CD4-positive, alpha-beta memory T cell (primary cell): ENCODE measurements at regions not wholly inside any gene's neighbourhood (a gene's known extent, or its start where the extent isn't known, plus 50 kb on each side); places are given as distances from the start of the nearest gene placed in this dataset.

Source experiments
- CTCF ChIA-PET: fragments of 350-600 bp; sonication (Branson Sonifier 250); formaldehyde crosslinking; loops from one replicate; lab custom pipeline; 2021; ENCODE audit warnings: inconsistent platforms; ENCODE audit not compliant: partially characterized antibody; lab: Charles Lee
- POLR2A ChIA-PET: fragments of 350-600 bp; sonication (Branson Sonifier 250); formaldehyde crosslinking; loops from one replicate; lab custom pipeline; 2021; ENCODE audit not compliant: partially characterized antibody; lab: Charles Lee
- DNase-seq, 5 donors: peaks; one replicate each; pipeline versions ENCODE4 v3.0.0 to v3.0.0-alpha.2; 2020 to 2022; ENCODE audit warnings: mixed read lengths in 1 of 5
- H3K27ac ChIP-seq: one replicate; pipeline ENCODE4 v1.7.0; 2013; ENCODE audit warnings: low read depth, low read length
- H3K27me3 ChIP-seq: 2 replicates; pipeline ENCODE4 v1.7.0; 2013; ENCODE audit warnings: mild to moderate bottlenecking, low read length, moderate library complexity; ENCODE audit not compliant: insufficient read depth
- H3K36me3 ChIP-seq: 2 replicates; pipeline ENCODE4 v1.7.0; 2013; ENCODE audit warnings: mild to moderate bottlenecking, low read length, moderate library complexity; ENCODE audit not compliant: insufficient read depth
- H3K4me1 ChIP-seq: 2 replicates; pipeline ENCODE4 v1.7.0; 2013; ENCODE audit warnings: mild to moderate bottlenecking, low read length, moderate library complexity; ENCODE audit not compliant: insufficient read depth
- H3K4me3 ChIP-seq, 2 donors: one replicate each; pipeline ENCODE4 v1.7.0; 2013; ENCODE audit warnings: low read length in 2 of 2, mild to moderate bottlenecking in 1 of 2
- H3K9me3 ChIP-seq, 2 donors: one replicate each; pipeline ENCODE4 v1.7.0; 2013; ENCODE audit warnings: low read length in 2 of 2, control low read depth in 1 of 2; ENCODE audit not compliant: control insufficient read depth in 1 of 2
- H3K27ac Mint-ChIP-seq, 7 donors: one replicate each; pipeline ENCODE4 v1.8.0; 2020 to 2021; ENCODE audit warnings: mixed read lengths in 7 of 7, mild to moderate bottlenecking in 6 of 7, inconsistent platforms in 3 of 7, moderate library complexity in 3 of 7
- H3K27me3 Mint-ChIP-seq, 2 donors: one replicate each; pipeline ENCODE4 v1.8.0; 2020 to 2021; ENCODE audit warnings: mixed read lengths in 2 of 2
- H3K36me3 Mint-ChIP-seq, 2 donors: one replicate each; pipeline ENCODE4 v1.8.0; 2020 to 2021; ENCODE audit warnings: mixed read lengths in 2 of 2, inconsistent platforms in 1 of 2, mild to moderate bottlenecking in 1 of 2
- H3K4me1 Mint-ChIP-seq, 4 donors: one replicate each; pipeline ENCODE4 v1.8.0; 2020 to 2021; ENCODE audit warnings: mixed read lengths in 4 of 4, mild to moderate bottlenecking in 1 of 4
- H3K4me3 Mint-ChIP-seq, 8 donors: one replicate each; pipeline ENCODE4 v1.8.0; 2020 to 2021; ENCODE audit warnings: mixed read lengths in 8 of 8, mild to moderate bottlenecking in 7 of 8, moderate library complexity in 6 of 8, inconsistent platforms in 3 of 8
- H3K9me3 Mint-ChIP-seq, 8 donors: one replicate each; pipeline ENCODE4 v1.8.0; 2020 to 2021; ENCODE audit warnings: mixed read lengths in 8 of 8, mild to moderate bottlenecking in 5 of 8, inconsistent platforms in 3 of 8, moderate library complexity in 1 of 8
- intact Hi-C: fragments of 100-400 bp; cut with micrococcal nuclease; formaldehyde crosslinking; loops from one replicate; pipeline ENCODE4 v1.15.1; 2023

DNA sequence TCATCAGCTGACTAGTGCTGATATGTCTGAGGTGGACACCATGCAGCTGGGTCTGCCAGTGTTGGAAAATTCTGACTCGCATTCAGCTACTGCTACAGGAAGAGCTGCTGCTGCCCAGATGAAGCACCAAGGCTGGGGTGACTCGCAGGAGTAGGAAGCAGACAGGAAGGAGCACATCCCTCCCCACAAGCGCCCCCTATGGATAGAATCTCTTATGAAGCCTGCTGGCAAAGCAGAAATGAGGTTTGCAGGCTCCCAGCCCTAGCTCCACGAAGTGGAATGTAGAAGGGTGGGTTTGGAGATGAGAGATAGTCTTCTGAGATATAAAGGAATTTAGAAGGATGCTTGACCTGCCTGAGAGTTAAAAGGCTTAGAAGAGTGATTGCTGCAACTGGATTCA lies 443.0 kb downstream of the ACTL7B start:
- no peak for DNase-seq
- no peak overlapping the region for H3K27ac ChIP-seq
- no peaks in the 10 kb centered on the region for H3K9me3 ChIP-seq
- POLR2A ChIA-PET: no interaction called here
- Mint-ChIP-seq H3K4me3 (no peak overlapping the region), H3K36me3 (no peaks in the 10 kb centered on the region), H3K4me1 (no peaks in the 10 kb centered on the region), H3K27me3 (no peaks in the 10 kb centered on the region), H3K9me3 (peaks cover 0 to 8% (median 3%) of the 10 kb centered on the region in 8 donors), H3K27ac (no peak overlapping the region)
- no peaks in the 10 kb centered on the region for H3K27me3 ChIP-seq
- no peaks in the 10 kb centered on the region for H3K4me1 ChIP-seq
- no peaks in the 10 kb centered on the region for H3K36me3 ChIP-seq
- CTCF ChIA-PET: no interaction called here
- no peak overlapping the region for H3K4me3 ChIP-seq
- intact Hi-C loops: no loop called here

GRCh38 chr9:108411632-108412031 lies 444.2 kb downstream of the ACTL7B start:
- Mint-ChIP-seq H3K9me3 (peaks cover 0 to 5% (median 0%) of the 10 kb centered on the region in 8 donors), H3K36me3 (no peaks in the 10 kb centered on the region), H3K4me3 (no peak overlapping the region), H3K27me3 (no peaks in the 10 kb centered on the region), H3K4me1 (no peaks in the 10 kb centered on the region), H3K27ac (no peak overlapping the region)
- POLR2A ChIA-PET: no interaction called here
- intact Hi-C loops: no loop called here
- no peaks in the 10 kb centered on the region for H3K9me3 ChIP-seq
- no peak overlapping the region for H3K27ac ChIP-seq
- DNase-seq: no peak
- CTCF ChIA-PET: no interaction called here
- H3K4me3 ChIP-seq: no peak overlapping the region
- H3K4me1 ChIP-seq: no peaks in the 10 kb centered on the region
- no peaks in the 10 kb centered on the region for H3K36me3 ChIP-seq
- H3K27me3 ChIP-seq: no peaks in the 10 kb centered on the region

- Mint-ChIP-seq H3K27me3 (no peaks in the 10 kb centered on the region), H3K4me1 (no peaks in the 10 kb centered on the region), H3K4me3 (no peak overlapping the region), H3K9me3 (peaks cover 0 to 5% (median 0%) of the 10 kb centered on the region in 8 donors), H3K27ac (no peak overlapping the region), H3K36me3 (no peaks in the 10 kb centered on the region)
- no peak overlapping the region for H3K27ac ChIP-seq
- H3K9me3 ChIP-seq: no peaks in the 10 kb centered on the region
- no peaks in the 10 kb centered on the region for H3K36me3 ChIP-seq
- no peaks in the 10 kb centered on the region for H3K4me1 ChIP-seq
- POLR2A ChIA-PET: no interaction called here
- no peak for DNase-seq
- intact Hi-C loops: no loop called here
- H3K4me3 ChIP-seq: no peak overlapping the region
- H3K27me3 ChIP-seq: no peaks in the 10 kb centered on the region
- CTCF ChIA-PET: no interaction called here
Measured at GRCh38 chr9:108410161-108410560, 445.6 kb downstream of the ACTL7B start.

- Histone ChIP-seq H3K4me1 (no peaks in the 10 kb centered on the region), H3K36me3 (no peaks in the 10 kb centered on the region), H3K27me3 (no peaks in the 10 kb centered on the region), H3K27ac (no peak overlapping the region), H3K9me3 (no peaks in the 10 kb centered on the region), H3K4me3 (no peak overlapping the region)
- no peak overlapping the region for H3K27ac Mint-ChIP-seq
- H3K4me1 Mint-ChIP-seq: no peaks in the 10 kb centered on the region
- DNase-seq: no peak
- H3K9me3 Mint-ChIP-seq: peaks cover 0 to 3% (median under 1%) of the 10 kb centered on the region in 8 donors
- H3K27me3 Mint-ChIP-seq: peaks cover 0 to 2% of the 10 kb centered on the region in 2 donors
- H3K4me3 Mint-ChIP-seq: no peak overlapping the region
- intact Hi-C loops: no loop called here
- no peaks in the 10 kb centered on the region for H3K36me3 Mint-ChIP-seq
- ChIA-PET POLR2A (no interaction called here), CTCF (no interaction called here)
Measured at GRCh38 chr9:108400297-108400696, 455.5 kb downstream of the ACTL7B start.

DNA sequence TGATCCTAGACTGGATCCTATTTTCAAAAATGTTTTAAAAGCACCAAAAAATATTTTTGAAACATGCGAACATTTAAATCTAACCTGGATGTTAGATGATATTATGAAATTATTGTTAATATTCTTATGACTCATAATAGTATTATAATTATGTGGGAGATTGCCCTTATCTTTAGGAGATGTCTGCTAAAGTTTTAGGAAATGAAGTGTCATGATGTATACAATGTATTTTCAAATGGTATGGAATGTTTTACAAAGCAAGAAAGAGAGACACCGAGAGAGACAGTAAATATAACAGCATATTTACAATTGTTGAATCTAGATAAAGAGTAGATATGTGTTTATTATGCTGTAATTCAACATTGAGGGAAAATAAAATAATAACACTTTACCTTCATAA lies 455.9 kb downstream of the ACTL7B start:
- ChIA-PET CTCF (no interaction called here), POLR2A (no interaction called here)
- no peak overlapping the region for H3K4me3 Mint-ChIP-seq
- no peaks in the 10 kb centered on the region for H3K36me3 Mint-ChIP-seq
- intact Hi-C loops: no loop called here
- H3K27ac Mint-ChIP-seq: no peak overlapping the region
- Histone ChIP-seq H3K27me3 (no peaks in the 10 kb centered on the region), H3K36me3 (no peaks in the 10 kb centered on the region), H3K9me3 (no peaks in the 10 kb centered on the region), H3K4me3 (no peak overlapping the region), H3K4me1 (no peaks in the 10 kb centered on the region), H3K27ac (no peak overlapping the region)
- H3K9me3 Mint-ChIP-seq: peaks cover 0 to 2% (median under 1%) of the 10 kb centered on the region in 8 donors
- H3K4me1 Mint-ChIP-seq: no peaks in the 10 kb centered on the region
- no peak for DNase-seq
- H3K27me3 Mint-ChIP-seq: peaks cover 0 to 2% of the 10 kb centered on the region in 2 donors

DNA sequence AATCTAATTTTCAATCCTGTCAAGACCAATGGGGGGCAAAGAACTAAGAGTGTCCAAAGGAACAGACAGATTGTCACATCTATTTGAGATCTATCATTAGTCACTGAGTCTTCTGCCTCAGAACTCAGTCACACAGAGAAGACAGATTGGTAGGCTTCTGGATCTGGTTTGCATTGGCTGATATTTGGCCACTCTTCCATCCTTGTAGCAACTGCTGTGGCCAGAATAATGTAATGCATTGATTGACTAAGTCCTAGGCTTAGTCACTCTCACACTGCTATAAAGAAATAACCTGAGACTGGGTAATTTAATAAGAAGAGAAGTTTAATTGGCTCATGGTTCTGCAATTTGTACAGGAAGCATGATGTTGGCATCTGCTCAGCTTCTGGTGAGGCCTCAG lies 458.5 kb downstream of the ACTL7B start:
- Histone ChIP-seq H3K4me1 (no peaks in the 10 kb centered on the region), H3K4me3 (no peak overlapping the region), H3K27ac (no peak overlapping the region), H3K9me3 (no peaks in the 10 kb centered on the region), H3K27me3 (no peaks in the 10 kb centered on the region), H3K36me3 (no peaks in the 10 kb centered on the region)
- intact Hi-C loops: no loop called here
- H3K27ac Mint-ChIP-seq: no peak overlapping the region
- H3K4me1 Mint-ChIP-seq: no peaks in the 10 kb centered on the region
- H3K27me3 Mint-ChIP-seq: no peaks in the 10 kb centered on the region
- CTCF ChIA-PET: no interaction called here
- no peaks in the 10 kb centered on the region for H3K36me3 Mint-ChIP-seq
- peaks cover 0 to 3% (median 2%) of the 10 kb centered on the region in 8 donors for H3K9me3 Mint-ChIP-seq
- no peak overlapping the region for H3K4me3 Mint-ChIP-seq
- POLR2A ChIA-PET: no interaction called here
- no peak for DNase-seq

- no peak for DNase-seq
- no peaks in the 10 kb centered on the region for H3K9me3 ChIP-seq
- Mint-ChIP-seq H3K27me3 (no peaks in the 10 kb centered on the region), H3K36me3 (no peaks in the 10 kb centered on the region), H3K4me3 (no peak overlapping the region), H3K4me1 (no peaks in the 10 kb centered on the region), H3K27ac (no peak overlapping the region), H3K9me3 (peaks cover 0 to 4% (median 2%) of the 10 kb centered on the region in 8 donors)
- CTCF ChIA-PET: no interaction called here
- intact Hi-C loops: no loop called here
- no peaks in the 10 kb centered on the region for H3K27me3 ChIP-seq
- no peak overlapping the region for H3K4me3 ChIP-seq
- no peak overlapping the region for H3K27ac ChIP-seq
- POLR2A ChIA-PET: no interaction called here
- no peaks in the 10 kb centered on the region for H3K36me3 ChIP-seq
- H3K4me1 ChIP-seq: no peaks in the 10 kb centered on the region
Measured at GRCh38 chr9:108396611-108397010, 459.2 kb downstream of the ACTL7B start.

DNA sequence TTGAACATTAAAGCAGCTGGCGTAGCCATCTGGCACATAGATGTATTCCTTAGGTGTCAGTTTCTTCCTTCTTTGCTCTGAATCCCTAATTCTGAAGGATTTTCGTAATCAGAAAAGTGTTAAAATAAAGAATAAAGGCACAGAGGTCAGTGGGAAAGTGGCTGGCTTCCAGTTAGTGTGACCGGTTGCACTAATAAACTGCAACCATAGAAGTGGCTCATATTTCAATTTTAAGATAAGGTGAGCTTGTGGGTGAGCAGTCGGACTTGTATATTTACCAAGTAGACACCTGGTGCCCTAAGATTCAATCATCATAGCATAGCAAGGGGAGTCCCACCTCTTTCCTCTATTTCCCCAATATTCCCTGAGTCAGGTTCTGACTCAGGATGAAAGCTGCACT lies 459.6 kb downstream of the ACTL7B start:
- H3K27ac ChIP-seq: no peak overlapping the region
- DNase-seq: no peak
- Mint-ChIP-seq H3K9me3 (peaks cover 0 to 6% (median 2%) of the 10 kb centered on the region in 8 donors), H3K27ac (no peak overlapping the region), H3K4me3 (no peak overlapping the region), H3K4me1 (no peaks in the 10 kb centered on the region), H3K36me3 (no peaks in the 10 kb centered on the region), H3K27me3 (no peaks in the 10 kb centered on the region)
- POLR2A ChIA-PET: no interaction called here
- H3K36me3 ChIP-seq: no peaks in the 10 kb centered on the region
- H3K4me1 ChIP-seq: no peaks in the 10 kb centered on the region
- intact Hi-C loops: no loop called here
- H3K27me3 ChIP-seq: no peaks in the 10 kb centered on the region
- CTCF ChIA-PET: no interaction called here
- no peak overlapping the region for H3K4me3 ChIP-seq
- H3K9me3 ChIP-seq: no peaks in the 10 kb centered on the region
